Activated naive CD4-positive, alpha-beta T cell treated with anti-CD3 and anti-CD28 coated beads, Interleukin-2, amount 10 ng/mL, durations not matched to agents 7 days and 5 days (primary cell): ENCODE measurements at regions not wholly inside any gene's neighbourhood (a gene's known extent, or its start where the extent isn't known, plus 50 kb on each side); places are given as distances from the start of the nearest gene placed in this dataset.

ENCODE experiments used
- CTCF ChIA-PET: fragments of 350-600 bp; sonication (Branson Sonifier 250); formaldehyde crosslinking; loops from one replicate; lab custom pipeline; 2021; ENCODE audit warnings: antibody characterized with exemption; lab: Charles Lee
- DNase-seq: peaks from one replicate; pipeline ENCODE4 v3.0.0-alpha.2; 2020
- H3K27ac Mint-ChIP-seq: one replicate; pipeline ENCODE4 v1.8.0; 2021; ENCODE audit warnings: mild to moderate bottlenecking, moderate library complexity, mixed read lengths
- H3K27me3 Mint-ChIP-seq: one replicate; pipeline ENCODE4 v1.8.0; 2021; ENCODE audit warnings: mild to moderate bottlenecking, mixed read lengths
- H3K36me3 Mint-ChIP-seq: one replicate; pipeline ENCODE4 v1.8.0; 2021; ENCODE audit warnings: mixed read lengths
- H3K4me1 Mint-ChIP-seq: one replicate; pipeline ENCODE4 v1.8.0; 2021; ENCODE audit warnings: mixed read lengths
- H3K4me3 Mint-ChIP-seq: one replicate; pipeline ENCODE4 v1.8.0; 2021; ENCODE audit warnings: mild to moderate bottlenecking, moderate library complexity, mixed read lengths
- H3K9me3 Mint-ChIP-seq: one replicate; pipeline ENCODE4 v1.8.0; 2021; ENCODE audit warnings: mixed read lengths

DNA sequence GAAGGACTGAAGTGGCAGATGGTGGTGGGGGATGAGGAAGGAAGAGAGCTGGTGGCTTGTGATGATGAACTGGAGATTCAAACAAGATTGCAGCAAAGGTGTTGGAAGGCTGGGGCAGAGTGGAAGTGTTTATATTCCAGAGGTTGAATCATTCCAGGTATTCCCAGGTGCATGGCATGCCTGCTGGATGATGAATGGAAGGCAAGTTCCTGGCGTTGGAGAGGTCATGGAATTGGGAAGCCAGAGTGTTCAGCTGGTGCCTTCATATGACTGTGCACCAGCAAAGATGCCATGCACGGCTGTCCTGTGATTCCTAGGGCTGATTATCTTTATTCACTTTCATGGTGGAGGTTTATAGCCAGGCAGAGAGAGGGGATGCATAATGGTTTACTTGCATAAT, 135.8 kb upstream of the PUDP start:
- Mint-ChIP-seq H3K4me3 (no peak overlapping the region), H3K27me3 (no peaks in the 10 kb centered on the region), H3K9me3 (no peaks in the 10 kb centered on the region), H3K36me3 (no peaks in the 10 kb centered on the region), H3K4me1 (no peaks in the 10 kb centered on the region), H3K27ac (no peak overlapping the region)
- no peak for DNase-seq
- CTCF ChIA-PET = no interaction called here

DNA sequence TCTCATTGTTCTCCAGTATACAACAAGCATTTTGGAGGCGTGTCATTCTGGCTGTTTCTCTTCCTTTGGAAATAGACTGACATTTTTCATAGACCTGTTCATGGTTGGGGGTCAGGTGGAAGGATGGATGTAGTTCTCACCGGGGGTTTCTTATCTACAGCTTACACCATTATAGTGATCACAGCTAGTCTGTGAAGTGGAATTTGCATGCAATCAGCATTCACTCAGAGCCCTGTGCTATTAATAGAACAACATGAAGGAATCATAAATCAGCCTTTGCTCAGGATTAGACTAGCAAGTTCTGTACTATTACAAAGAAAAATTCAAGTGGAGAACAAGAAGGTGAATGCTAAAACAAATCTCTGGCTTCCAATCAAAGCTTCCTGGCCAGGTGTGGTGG, 132.6 kb upstream of the PUDP start:
- Mint-ChIP-seq H3K27me3 (no peaks in the 10 kb centered on the region), H3K36me3 (no peaks in the 10 kb centered on the region), H3K9me3 (no peaks in the 10 kb centered on the region), H3K27ac (no peak overlapping the region), H3K4me3 (no peak overlapping the region), H3K4me1 (no peaks in the 10 kb centered on the region)
- CTCF ChIA-PET = no interaction called here
- DNase-seq = no peak

DNA sequence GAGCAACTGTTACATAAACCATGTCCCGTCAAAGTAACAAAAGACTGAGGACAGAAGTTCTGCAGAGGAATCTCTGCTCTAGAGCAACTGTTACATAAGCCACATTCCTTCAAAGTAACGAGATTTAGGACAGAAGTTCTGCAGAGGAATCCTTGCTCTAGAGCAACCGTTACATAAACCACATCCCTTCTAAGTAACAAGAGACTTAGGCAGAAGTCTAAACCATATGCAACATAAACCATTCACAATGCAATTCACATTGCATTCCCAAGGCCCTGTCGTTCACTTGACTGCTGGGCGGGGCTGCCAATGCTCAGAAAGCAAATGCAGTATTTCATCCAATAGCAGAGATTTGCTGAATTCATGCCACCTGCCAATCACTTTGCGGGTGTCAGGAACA, 124.4 kb upstream of the PUDP start:
- Mint-ChIP-seq H3K36me3 (no peaks in the 10 kb centered on the region), H3K27ac (no peak overlapping the region), H3K27me3 (no peaks in the 10 kb centered on the region), H3K4me3 (no peak overlapping the region), H3K9me3 (no peaks in the 10 kb centered on the region), H3K4me1 (no peaks in the 10 kb centered on the region)
- CTCF ChIA-PET = no interaction called here
- DNase-seq = no peak

DNA sequence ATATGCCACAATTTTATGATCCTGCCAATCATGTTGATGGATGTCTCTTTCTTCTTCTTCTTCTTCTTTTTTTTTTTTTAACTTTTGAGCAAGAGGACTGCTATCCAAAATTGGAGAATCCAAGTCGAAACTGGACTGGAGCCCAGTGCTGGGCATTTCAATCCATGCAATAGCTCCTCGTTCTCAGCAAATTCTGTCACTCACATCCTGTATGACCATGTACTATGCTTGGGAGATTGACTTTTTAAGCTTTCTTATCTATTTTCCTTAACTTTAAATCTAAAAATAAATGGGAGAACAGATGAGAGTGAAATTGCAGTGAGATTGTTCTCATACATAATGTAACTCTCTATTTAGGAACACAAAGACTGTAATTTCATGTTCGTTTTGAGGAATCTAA, 123.0 kb upstream of the PUDP start:
- CTCF ChIA-PET = no interaction called here
- H3K27me3 Mint-ChIP-seq = no peaks in the 10 kb centered on the region
- H3K36me3 Mint-ChIP-seq = no peaks in the 10 kb centered on the region
- no peak overlapping the region for H3K27ac Mint-ChIP-seq
- no peak overlapping the region for H3K4me3 Mint-ChIP-seq
- no peaks in the 10 kb centered on the region for H3K9me3 Mint-ChIP-seq
- DNase-seq = no peak
- H3K4me1 Mint-ChIP-seq = no peaks in the 10 kb centered on the region

DNA sequence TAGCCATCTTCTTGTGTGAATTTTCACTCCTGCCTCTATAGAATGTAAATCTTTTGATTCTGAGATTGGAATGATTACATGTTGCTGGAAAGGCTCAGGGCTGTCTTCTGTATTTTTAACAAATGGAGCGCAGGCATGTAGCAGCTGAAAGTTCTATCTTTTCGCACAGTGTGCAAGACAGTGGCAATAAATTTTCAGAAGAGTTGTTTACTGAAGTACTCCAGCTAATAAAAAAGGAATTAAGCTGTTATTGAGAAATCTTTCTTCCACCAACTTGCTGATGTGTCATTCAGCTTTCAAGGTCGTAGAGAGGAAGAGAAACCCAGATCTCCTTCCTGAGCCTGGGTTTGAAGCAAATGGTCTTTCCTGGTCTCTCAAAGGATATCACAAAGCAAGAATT, 122.0 kb upstream of the PUDP start:
- Mint-ChIP-seq H3K27me3 (no peaks in the 10 kb centered on the region), H3K36me3 (no peaks in the 10 kb centered on the region), H3K9me3 (no peaks in the 10 kb centered on the region), H3K4me3 (no peak overlapping the region), H3K4me1 (no peaks in the 10 kb centered on the region), H3K27ac (no peak overlapping the region)
- DNase-seq = no peak
- CTCF ChIA-PET = no interaction called here

DNA sequence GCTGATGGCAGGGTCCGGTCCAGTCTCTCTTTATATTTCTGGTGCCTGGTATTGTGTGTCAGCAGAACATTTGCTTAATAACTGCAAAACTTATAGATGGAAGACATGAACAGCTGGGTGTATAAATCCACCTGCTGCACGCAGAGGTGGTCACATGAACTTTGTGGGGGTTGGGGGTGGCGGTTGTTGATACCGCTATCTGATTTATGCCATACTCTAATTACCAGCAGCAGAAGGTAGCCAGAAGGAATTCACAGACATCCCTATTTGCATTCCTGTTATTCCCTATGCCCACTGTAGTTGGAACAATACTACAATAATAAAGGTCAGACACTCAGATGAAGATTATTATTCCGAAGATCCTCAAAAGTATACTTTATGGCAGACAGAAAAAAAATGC, 121.6 kb upstream of the PUDP start:
- no peak overlapping the region for H3K4me3 Mint-ChIP-seq
- H3K27ac Mint-ChIP-seq = no peak overlapping the region
- no peaks in the 10 kb centered on the region for H3K4me1 Mint-ChIP-seq
- H3K27me3 Mint-ChIP-seq = no peaks in the 10 kb centered on the region
- CTCF ChIA-PET = no interaction called here
- no peaks in the 10 kb centered on the region for H3K36me3 Mint-ChIP-seq
- no peaks in the 10 kb centered on the region for H3K9me3 Mint-ChIP-seq
- DNase-seq = no peak

DNA sequence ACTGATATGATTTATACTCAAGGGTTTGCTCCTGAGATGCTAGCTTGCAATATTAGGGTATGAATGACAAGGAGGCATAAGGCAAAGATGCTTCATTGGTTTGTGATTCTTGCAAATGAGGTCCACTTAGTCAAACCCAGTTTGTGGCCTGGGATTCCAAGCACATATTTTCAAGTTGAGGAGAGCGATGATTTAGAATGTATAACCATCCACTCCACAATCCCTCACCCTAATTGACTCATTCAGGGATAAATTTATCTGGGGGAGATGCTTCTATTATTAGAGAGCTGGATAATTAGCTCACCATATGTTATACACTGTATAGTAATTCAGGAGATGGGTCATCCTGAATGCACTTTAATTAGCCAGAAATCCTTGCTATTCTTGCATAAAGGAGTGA, 118.3 kb upstream of the PUDP start:
- Mint-ChIP-seq H3K4me3 (no peak overlapping the region), H3K36me3 (no peaks in the 10 kb centered on the region), H3K27me3 (no peaks in the 10 kb centered on the region), H3K27ac (no peak overlapping the region), H3K4me1 (no peaks in the 10 kb centered on the region), H3K9me3 (no peaks in the 10 kb centered on the region)
- DNase-seq = no peak
- CTCF ChIA-PET = no interaction called here

DNA sequence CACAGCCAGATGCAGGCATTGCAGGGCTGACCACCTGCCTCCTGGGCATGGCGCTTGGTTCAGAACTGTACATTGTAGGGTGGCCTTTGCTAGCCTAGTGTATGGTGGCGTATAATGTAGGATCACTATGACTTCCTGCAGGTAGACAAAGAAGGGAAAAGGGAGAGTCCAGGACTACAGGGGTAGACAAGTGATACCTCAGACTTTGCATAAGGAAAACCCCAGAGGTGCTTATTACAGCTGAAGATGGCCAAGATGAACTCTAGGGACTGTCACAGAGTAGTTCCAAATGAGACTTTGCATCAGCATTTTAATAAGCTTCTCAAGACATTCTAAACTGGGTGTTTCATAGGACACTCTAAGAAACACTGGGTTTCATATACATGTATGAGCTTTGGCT, 116.4 kb upstream of the PUDP start:
- Mint-ChIP-seq H3K27ac (no peak overlapping the region), H3K27me3 (no peaks in the 10 kb centered on the region), H3K9me3 (no peaks in the 10 kb centered on the region), H3K36me3 (peaks cover 2% of the 10 kb centered on the region), H3K4me1 (no peaks in the 10 kb centered on the region), H3K4me3 (no peak overlapping the region)
- CTCF ChIA-PET = no interaction called here
- no peak for DNase-seq

DNA sequence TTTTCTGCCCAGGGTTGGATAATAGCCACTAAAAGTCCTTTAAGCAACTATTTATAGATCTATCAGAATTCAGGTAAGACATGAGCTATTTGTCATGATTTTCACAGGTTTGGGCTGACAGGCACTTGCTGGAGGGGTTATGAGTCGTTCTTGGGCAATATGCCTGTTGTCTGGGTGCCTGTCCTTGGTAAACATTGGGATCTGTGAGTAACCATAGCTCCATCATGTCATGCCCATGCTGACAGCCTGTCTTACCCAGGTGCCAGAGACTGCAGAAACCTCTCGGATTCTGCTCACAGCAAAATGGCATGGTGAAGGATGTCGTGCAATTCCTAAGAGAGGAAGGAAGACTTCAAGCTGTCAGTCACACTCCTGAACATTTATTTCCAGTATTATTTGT, 116.0 kb upstream of the PUDP start:
- Mint-ChIP-seq H3K36me3 (peaks cover 2% of the 10 kb centered on the region), H3K27me3 (no peaks in the 10 kb centered on the region), H3K9me3 (no peaks in the 10 kb centered on the region), H3K4me1 (no peaks in the 10 kb centered on the region), H3K4me3 (no peak overlapping the region), H3K27ac (no peak overlapping the region)
- CTCF ChIA-PET = no interaction called here
- DNase-seq = no peak

DNA sequence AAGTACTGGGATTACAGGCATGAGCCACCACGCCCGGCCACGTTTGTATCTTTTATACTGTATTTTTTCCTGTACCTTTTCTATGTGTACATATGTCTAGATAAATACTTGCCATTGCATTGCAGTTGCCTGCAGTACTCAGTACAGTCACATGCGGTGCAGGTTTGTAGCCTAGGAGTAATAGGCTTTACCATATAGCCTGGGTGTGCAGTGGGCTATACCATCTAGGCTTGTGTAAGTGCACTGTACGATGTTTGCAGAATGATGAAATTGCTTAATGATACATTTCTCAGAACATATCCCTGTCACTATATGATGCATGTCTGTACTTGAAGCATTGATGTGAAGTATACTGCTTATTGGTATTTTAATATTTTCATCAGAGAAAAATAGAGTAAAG, 115.4 kb upstream of the PUDP start:
- no peak overlapping the region for H3K27ac Mint-ChIP-seq
- no peak for DNase-seq

DNA sequence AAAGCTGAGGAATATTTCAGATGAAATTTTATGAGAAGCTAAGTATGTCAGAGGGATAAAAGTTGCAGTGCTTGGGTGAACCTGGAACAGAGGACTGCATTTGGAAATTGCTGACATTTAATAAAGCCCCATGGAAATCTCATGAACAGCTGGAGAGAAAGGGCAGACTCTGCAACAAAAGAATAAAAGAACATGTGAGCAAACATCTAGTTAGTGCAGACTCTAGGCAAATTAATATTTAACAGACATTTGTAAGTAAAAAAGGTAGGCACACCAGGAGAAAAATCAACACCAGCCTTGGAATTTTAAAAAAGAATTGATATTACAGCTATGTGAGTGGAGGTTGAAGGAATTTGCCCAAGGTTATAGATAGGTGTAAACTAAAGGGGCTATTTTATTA, 114.6 kb upstream of the PUDP start:
- Mint-ChIP-seq H3K27me3 (no peaks in the 10 kb centered on the region), H3K4me3 (no peak overlapping the region), H3K4me1 (no peaks in the 10 kb centered on the region), H3K36me3 (peaks cover 3% of the 10 kb centered on the region), H3K27ac (no peak overlapping the region), H3K9me3 (no peaks in the 10 kb centered on the region)
- no peak for DNase-seq
- CTCF ChIA-PET = no interaction called here

More for the DNA sequence above, 115.4 kb upstream of the PUDP start:
- Mint-ChIP-seq H3K27me3 (no peaks in the 10 kb centered on the region), H3K4me1 (no peaks in the 10 kb centered on the region), H3K9me3 (no peaks in the 10 kb centered on the region), H3K36me3 (peaks cover 2% of the 10 kb centered on the region), H3K4me3 (no peak overlapping the region)
- CTCF ChIA-PET = no interaction called here

DNA sequence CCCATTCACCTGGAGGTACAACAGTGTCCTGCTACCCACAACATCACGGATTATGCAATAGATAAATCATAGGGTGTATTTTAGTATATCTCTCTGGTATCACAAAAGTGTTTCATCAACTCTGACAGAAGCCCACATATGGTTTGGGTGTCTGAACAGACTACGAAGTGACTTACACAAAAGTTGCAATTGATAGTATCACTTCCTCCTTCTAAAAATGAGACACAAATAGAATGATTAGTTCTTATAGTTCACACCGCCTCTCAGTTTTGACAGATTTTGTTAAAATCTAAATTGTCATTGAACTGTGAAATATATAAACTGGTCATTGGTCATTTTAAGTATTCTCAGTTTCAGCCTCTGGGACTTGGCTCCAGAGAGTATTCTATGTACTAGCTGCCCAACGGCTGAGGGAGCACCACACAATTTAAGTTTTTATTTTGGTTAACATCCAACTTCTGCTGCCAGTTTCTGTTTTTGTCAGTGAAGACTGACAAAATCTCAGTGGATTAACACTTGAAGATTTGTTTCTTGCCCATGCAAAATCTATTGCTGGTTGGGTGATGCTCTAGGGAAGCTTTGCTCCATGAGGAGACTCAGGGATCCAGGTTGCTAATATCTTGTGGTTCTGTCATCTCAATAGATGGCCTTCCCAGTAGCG, 113.8 kb upstream of the PUDP start:
- no peaks in the 10 kb centered on the region for H3K27me3 Mint-ChIP-seq
- no peak overlapping the region for H3K4me3 Mint-ChIP-seq
- CTCF ChIA-PET = no interaction called here
- no peak for DNase-seq
- H3K9me3 Mint-ChIP-seq = no peaks in the 10 kb centered on the region
- H3K27ac Mint-ChIP-seq = no peak overlapping the region
- peaks cover 3% of the 10 kb centered on the region for H3K36me3 Mint-ChIP-seq
- no peaks in the 10 kb centered on the region for H3K4me1 Mint-ChIP-seq

DNA sequence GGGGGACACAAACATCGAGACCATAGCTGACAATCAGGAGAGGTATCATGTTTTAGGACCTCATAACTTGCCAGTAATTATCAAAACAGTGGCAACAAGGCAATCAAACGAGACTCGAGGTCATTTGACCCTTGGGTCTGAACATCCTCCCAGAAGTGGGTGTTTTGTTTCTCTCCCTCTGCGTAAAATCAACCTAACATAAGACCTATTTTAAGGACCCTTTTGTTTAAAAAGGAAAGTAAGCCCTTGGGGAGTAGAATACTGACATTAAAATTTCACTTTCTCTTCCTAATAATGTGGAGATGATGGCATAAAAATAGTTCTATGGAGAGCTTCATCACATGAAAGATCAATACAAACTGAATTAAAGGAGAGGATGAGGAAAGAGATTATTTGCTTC, 106.2 kb upstream of the PUDP start:
- Mint-ChIP-seq H3K27ac (no peak overlapping the region), H3K9me3 (no peaks in the 10 kb centered on the region), H3K4me1 (no peaks in the 10 kb centered on the region), H3K4me3 (no peak overlapping the region), H3K27me3 (no peaks in the 10 kb centered on the region), H3K36me3 (peaks cover 1% of the 10 kb centered on the region)
- CTCF ChIA-PET = no interaction called here
- DNase-seq = no peak

DNA sequence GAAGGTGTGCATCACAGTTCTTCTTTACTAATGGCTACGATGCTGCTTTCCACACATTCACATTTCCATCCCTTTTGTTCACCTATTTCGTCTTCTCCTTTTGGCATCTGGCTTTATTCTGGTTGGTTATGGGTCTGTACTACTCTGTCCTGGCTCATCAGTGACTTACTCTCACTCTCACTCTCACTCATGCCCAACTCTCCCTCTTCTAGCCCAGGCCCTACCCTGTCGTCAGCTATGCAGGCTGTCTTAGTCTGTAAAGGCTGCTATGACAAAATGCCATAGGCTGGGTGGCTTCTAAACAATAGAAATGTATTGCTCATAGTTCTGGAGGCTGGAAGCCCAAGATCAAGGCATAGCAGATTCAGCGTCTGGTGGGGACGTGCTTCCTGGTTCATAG, 105.6 kb upstream of the PUDP start:
- Mint-ChIP-seq H3K4me1 (no peaks in the 10 kb centered on the region), H3K4me3 (no peak overlapping the region), H3K9me3 (no peaks in the 10 kb centered on the region), H3K36me3 (peaks cover 1% of the 10 kb centered on the region), H3K27ac (no peak overlapping the region), H3K27me3 (no peaks in the 10 kb centered on the region)
- DNase-seq = no peak
- CTCF ChIA-PET = no interaction called here

DNA sequence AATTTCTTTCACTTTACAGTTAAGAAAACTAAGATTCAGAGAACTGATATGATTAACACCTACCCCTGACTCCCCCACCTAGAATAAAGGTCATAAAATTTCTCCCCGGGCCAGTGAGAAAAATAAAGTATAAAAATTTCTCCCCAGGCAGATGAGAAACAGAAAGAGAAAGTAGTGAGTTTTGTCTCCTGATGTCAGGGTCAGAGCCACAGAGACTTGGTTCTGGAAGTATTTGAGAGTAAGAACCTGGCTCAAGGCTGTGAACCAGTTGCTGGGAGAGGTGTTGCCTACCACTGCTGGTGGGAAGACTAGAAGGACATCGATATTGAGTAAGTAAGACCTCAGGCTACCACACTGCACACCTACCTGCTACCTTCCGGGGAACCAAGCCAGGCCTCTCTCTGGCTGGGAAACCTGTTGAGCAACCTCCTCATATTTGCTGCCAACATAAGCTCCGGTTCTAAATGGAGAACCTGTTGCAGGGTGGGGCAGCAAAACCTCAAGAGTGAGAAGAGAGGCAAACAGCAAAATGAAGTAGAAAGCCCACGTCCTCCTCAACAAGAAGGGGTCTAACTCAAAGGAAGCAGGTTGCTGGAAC, 104.2 kb upstream of the PUDP start:
- no peaks in the 10 kb centered on the region for H3K36me3 Mint-ChIP-seq
- no peak overlapping the region for H3K4me3 Mint-ChIP-seq
- no peaks in the 10 kb centered on the region for H3K4me1 Mint-ChIP-seq
- no peaks in the 10 kb centered on the region for H3K27me3 Mint-ChIP-seq
- CTCF ChIA-PET = no interaction called here
- no peak overlapping the region for H3K27ac Mint-ChIP-seq
- DNase-seq = no peak
- H3K9me3 Mint-ChIP-seq = no peaks in the 10 kb centered on the region

DNA sequence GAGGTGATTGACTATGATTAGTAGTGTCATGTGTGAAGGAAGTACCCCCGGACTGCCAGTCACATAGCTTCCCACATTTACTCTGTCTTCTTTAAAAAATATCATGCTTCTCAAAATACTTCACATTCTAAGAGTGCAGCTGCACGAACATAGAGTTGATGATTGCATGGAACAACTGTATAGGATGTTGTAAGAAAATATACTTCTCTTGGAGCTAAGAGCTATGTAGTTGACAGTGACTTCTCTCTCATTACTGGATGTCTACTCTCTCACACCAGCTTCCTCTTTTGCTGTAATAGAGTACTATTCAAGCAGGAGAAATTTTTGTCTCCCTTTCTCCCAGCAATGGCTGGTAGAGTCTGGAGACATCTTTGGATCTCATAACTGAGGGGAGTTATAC, 99.4 kb upstream of the PUDP start:
- no peak for DNase-seq
- no peak overlapping the region for H3K4me3 Mint-ChIP-seq
- no peaks in the 10 kb centered on the region for H3K27me3 Mint-ChIP-seq
- CTCF ChIA-PET = no interaction called here
- no peaks in the 10 kb centered on the region for H3K4me1 Mint-ChIP-seq
- no peak overlapping the region for H3K27ac Mint-ChIP-seq
- H3K36me3 Mint-ChIP-seq = no peaks in the 10 kb centered on the region
- no peaks in the 10 kb centered on the region for H3K9me3 Mint-ChIP-seq
